SKM-1 (cell line): ENCODE measurements at regions not wholly inside any gene's neighbourhood (a gene's known extent, or its start where the extent isn't known, plus 50 kb on each side); places are given as distances from the start of the nearest gene placed in this dataset.

Experiments
- DNase-seq: peaks from one replicate; lab custom pipeline; 2025; ENCODE audit not compliant: unreplicated experiment; lab: John Stamatoyannopoulos, UW

GRCh38 chr22:42180349-42180842 is 49.8 kb upstream of the CYP2D6 start:
- no peak for DNase-seq
